ENCODE measurements at regions not wholly inside any gene's neighbourhood (a gene's known extent, or its start where the extent isn't known, plus 50 kb on each side); places are given as distances from the start of the nearest gene placed in this dataset.

- Mint-ChIP-seq H3K4me1 (ENCODE audit: low read depth) (no peaks in the 10 kb centered on the region), H3K36me3 (ENCODE audit: low read depth) (no peaks in the 10 kb centered on the region), H3K4me3 (no peak overlapping the region), H3K27me3 (no peaks in the 10 kb centered on the region), H3K27ac (no peak overlapping the region), H3K9me3 (no peaks in the 10 kb centered on the region)
- intact Hi-C loops (cut with micrococcal nuclease), result no loop called here
Measured at GRCh38 chr18:45480219-45481015, 134.9 kb upstream of the SLC14A2 start.

GRCh38 chr18:45481821-45482220 lies 133.5 kb upstream of the SLC14A2 start:
- intact Hi-C loops (cut with micrococcal nuclease), result no loop called here
- Mint-ChIP-seq H3K4me1 (ENCODE audit: low read depth) (no peaks in the 10 kb centered on the region), H3K27me3 (no peaks in the 10 kb centered on the region), H3K9me3 (no peaks in the 10 kb centered on the region), H3K36me3 (ENCODE audit: low read depth) (no peaks in the 10 kb centered on the region), H3K27ac (no peak overlapping the region), H3K4me3 (no peak overlapping the region)

DNA sequence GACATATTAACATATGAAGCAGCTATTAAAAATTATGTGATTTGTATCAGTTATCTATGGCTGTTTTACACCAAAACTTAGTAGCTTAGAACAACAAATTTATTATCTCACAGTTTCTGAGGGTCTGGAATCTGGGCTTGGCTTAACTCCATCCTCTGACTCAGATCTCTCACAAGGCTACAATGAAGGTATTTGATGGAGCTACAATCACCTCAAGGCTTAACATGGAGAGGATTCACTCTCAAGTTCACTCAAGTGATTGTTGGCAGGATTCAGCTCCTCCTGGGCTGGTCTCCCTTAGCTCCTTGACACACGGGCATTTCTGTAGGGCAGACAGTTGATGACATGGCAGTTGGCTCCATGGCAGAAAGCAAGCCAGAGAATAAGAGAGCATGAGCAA lies 133.0 kb upstream of the SLC14A2 start:
- H3K27ac Mint-ChIP-seq, result no peak overlapping the region
- H3K4me1 Mint-ChIP-seq (ENCODE audit: low read depth), result no peaks in the 10 kb centered on the region
- no peaks in the 10 kb centered on the region for H3K27me3 Mint-ChIP-seq
- no peaks in the 10 kb centered on the region for H3K36me3 Mint-ChIP-seq (ENCODE audit: low read depth)
- no peaks in the 10 kb centered on the region for H3K9me3 Mint-ChIP-seq
- H3K4me3 Mint-ChIP-seq, result no peak overlapping the region
- intact Hi-C loops (cut with micrococcal nuclease), result no loop called here

DNA sequence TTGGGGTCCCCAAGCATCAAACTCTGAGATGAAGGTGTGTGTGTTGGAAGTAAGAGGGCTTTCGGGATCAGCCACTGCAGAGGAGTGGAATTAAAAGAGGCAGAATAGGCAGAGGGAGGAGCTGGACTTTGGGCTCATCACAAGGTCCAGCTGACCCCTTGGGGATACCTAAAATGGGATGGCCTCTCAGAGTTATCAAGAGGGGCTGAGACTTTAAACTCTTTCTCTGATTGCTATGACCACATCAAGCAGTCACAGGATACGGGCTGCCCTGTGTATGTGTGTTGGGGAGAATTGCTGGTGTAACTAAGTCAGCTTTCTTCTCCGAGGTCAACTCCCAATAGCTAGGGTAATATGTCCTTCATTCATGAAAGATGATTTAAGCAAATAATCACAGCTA lies 127.7 kb upstream of the SLC14A2 start:
- Mint-ChIP-seq H3K36me3 (ENCODE audit: low read depth) (no peaks in the 10 kb centered on the region), H3K9me3 (no peaks in the 10 kb centered on the region), H3K4me1 (ENCODE audit: low read depth) (no peaks in the 10 kb centered on the region), H3K27ac (no peak overlapping the region), H3K27me3 (no peaks in the 10 kb centered on the region), H3K4me3 (no peak overlapping the region)
- intact Hi-C loops (cut with micrococcal nuclease), result no loop called here

DNA sequence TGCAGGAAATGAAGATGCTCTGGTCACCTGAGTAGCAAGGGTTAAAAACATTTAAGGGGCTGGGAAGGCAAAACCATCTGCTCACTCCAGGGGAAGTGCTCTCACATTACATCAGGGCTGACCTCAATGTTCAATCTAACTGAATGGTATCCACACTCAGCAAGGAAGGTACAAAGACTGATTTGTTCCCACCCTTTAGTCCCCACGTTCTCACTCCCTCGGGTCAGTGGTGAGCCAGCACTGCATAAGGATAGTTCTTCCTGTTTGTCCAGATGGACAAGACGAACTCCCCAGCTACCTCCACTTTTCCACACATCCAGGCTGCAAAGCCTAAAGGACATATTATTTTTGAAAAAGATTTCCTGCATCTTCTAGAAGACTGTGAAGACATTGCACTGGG lies 126.6 kb upstream of the SLC14A2 start:
- Mint-ChIP-seq H3K4me3 (no peak overlapping the region), H3K4me1 (ENCODE audit: low read depth) (no peaks in the 10 kb centered on the region), H3K27ac (no peak overlapping the region), H3K27me3 (no peaks in the 10 kb centered on the region), H3K9me3 (no peaks in the 10 kb centered on the region), H3K36me3 (ENCODE audit: low read depth) (no peaks in the 10 kb centered on the region)
- intact Hi-C loops (cut with micrococcal nuclease), result no loop called here

DNA sequence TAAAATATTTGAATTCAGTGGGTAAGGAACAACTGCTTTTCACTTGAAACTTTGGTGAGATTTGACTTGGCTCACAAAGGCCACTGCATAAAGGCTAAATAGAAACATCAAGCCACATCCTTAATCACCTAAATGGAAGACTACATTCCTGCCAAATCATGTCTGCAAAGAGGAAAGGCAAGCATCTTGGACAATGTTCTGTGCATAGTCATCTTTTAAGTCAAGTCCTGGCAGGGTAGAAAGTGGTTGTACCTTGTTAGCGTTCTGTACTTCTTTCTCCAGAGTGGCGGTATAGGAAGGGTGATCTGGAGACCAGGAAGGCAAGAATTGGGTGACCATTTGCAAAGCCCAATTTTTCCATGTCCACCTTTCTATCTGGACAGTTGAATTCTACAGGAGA lies 121.4 kb upstream of the SLC14A2 start:
- H3K4me3 Mint-ChIP-seq, result no peak overlapping the region
- intact Hi-C loops (cut with micrococcal nuclease), result no loop called here
- no peaks in the 10 kb centered on the region for H3K27me3 Mint-ChIP-seq
- no peaks in the 10 kb centered on the region for H3K9me3 Mint-ChIP-seq
- H3K36me3 Mint-ChIP-seq (ENCODE audit: low read depth), result no peaks in the 10 kb centered on the region
- H3K27ac Mint-ChIP-seq, result no peak overlapping the region
- no peaks in the 10 kb centered on the region for H3K4me1 Mint-ChIP-seq (ENCODE audit: low read depth)

DNA sequence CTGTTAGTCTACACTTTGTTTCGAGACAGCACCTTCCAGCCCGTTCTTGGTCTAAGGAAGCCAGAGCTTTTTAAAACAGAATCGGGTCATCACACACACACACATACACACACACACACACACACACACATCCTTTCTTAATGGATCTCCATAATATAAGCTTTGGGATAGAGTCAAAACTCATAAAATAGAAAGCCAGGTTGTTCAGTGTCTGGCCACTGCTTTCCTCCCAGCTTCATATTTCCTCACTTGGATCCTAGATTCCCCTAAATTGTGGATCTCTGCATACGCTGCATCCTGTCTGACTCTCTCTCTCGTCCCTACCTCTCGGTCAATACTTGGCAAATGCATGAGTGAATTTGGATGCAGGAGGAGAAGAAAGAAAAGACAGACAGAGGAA lies 120.5 kb upstream of the SLC14A2 start:
- Mint-ChIP-seq H3K4me3 (no peak overlapping the region), H3K27me3 (no peaks in the 10 kb centered on the region), H3K27ac (no peak overlapping the region), H3K9me3 (no peaks in the 10 kb centered on the region), H3K4me1 (ENCODE audit: low read depth) (no peaks in the 10 kb centered on the region), H3K36me3 (ENCODE audit: low read depth) (no peaks in the 10 kb centered on the region)
- intact Hi-C loops (cut with micrococcal nuclease), result no loop called here

DNA sequence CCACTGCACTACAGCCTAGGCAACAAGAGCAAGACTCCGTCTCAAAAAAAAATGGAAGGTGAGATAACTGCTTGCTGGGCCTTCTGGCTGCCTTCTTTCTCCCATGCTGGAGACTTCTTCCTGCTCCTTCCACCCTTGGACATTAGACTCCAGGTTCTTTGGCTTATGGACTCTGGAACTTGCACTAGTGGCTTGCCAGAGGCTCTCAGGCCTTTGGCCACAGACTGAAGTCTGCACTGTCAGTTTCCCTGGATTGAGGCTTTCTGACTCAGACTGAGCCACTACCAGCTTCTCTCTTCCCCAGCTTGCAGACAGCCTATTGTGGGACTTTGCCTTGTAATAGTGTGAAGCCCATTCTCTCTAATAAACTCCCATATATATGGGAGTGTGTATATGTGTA lies 118.5 kb upstream of the SLC14A2 start:
- no peaks in the 10 kb centered on the region for H3K4me1 Mint-ChIP-seq (ENCODE audit: low read depth)
- no peak overlapping the region for H3K4me3 Mint-ChIP-seq
- no peaks in the 10 kb centered on the region for H3K27me3 Mint-ChIP-seq
- no peaks in the 10 kb centered on the region for H3K9me3 Mint-ChIP-seq
- no peak overlapping the region for H3K27ac Mint-ChIP-seq
- no peaks in the 10 kb centered on the region for H3K36me3 Mint-ChIP-seq (ENCODE audit: low read depth)
- intact Hi-C loops (cut with micrococcal nuclease), result no loop called here

DNA sequence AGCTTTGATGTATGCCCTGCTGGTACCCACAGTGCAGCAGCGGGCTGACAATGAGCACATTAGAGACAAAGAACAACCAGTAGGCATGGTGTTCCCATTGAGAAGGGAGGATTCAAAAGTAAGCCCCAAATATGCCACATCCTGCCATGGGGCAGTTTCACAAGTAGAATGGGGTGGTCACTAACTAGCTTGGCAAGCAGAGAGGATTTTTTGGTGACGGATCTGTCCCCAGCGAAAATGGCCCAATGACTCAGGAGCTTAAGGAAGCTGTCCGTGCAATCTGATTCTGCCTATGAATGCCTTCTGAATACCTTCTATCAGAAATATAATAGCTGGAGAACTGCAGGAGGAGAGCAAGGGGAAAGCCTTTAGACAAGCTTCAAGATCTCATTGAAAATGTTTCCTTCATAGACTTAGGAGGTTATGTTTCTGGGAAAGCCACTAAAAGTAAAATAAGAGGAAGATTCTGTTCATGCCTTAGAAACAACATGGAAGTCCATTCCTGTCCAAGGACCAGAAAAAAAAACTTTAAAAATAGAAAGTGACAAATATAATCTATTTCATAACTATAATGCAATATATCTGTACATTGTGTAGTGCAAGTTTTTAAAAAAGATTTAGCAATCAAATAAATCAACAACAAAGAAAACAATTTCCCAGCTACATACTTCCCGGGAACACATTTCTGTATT lies 117.5 kb upstream of the SLC14A2 start:
- Mint-ChIP-seq H3K27me3 (no peaks in the 10 kb centered on the region), H3K4me3 (no peak overlapping the region), H3K27ac (no peak overlapping the region), H3K9me3 (no peaks in the 10 kb centered on the region), H3K36me3 (ENCODE audit: low read depth) (no peaks in the 10 kb centered on the region), H3K4me1 (ENCODE audit: low read depth) (no peaks in the 10 kb centered on the region)
- intact Hi-C loops (cut with micrococcal nuclease), result no loop called here

DNA sequence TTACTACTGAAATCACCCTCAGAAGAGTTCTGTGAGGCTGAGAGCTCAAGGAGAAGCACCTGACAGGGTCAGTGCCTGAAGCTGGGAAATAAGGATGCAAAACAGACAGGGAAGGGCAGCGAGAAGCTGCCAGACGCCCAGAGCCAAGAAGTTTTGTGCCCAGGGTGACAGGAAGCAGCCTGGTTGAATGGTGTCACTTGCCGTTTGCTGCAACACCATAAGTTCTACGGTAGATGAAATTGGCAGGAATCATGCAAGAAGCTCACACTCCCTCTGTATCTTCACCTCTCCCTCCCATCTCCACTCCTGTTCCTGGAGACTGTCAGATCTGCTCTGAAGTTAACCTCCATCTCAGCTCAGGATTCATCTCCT lies 117.0 kb upstream of the SLC14A2 start:
- H3K27ac Mint-ChIP-seq, result no peak overlapping the region
- H3K4me1 Mint-ChIP-seq (ENCODE audit: low read depth), result no peaks in the 10 kb centered on the region
- no peaks in the 10 kb centered on the region for H3K9me3 Mint-ChIP-seq
- intact Hi-C loops (cut with micrococcal nuclease), result no loop called here
- no peak overlapping the region for H3K4me3 Mint-ChIP-seq
- H3K36me3 Mint-ChIP-seq (ENCODE audit: low read depth), result no peaks in the 10 kb centered on the region
- H3K27me3 Mint-ChIP-seq, result no peaks in the 10 kb centered on the region

DNA sequence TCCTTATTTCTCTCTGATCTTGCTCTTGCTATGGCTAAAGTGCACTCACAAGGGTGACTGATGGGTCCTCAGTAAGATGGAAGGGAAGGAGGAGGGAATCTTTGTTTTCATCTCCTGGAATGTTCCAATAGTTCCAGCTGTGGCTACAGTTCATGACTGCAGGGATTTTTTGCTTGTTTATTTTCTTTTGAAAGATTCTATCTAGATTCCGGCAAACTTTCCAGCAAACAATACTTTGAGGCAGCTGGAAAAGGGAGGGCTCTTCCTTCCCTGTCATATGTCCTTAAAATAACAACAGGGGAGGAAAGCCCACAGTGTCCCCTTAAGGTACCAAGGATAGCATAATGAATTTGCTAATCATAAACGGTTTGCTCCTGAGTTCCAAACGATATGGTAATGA lies 111.3 kb upstream of the SLC14A2 start:
- H3K9me3 Mint-ChIP-seq, result no peaks in the 10 kb centered on the region
- H3K27me3 Mint-ChIP-seq, result no peaks in the 10 kb centered on the region
- no peaks in the 10 kb centered on the region for H3K36me3 Mint-ChIP-seq (ENCODE audit: low read depth)
- no peak overlapping the region for H3K27ac Mint-ChIP-seq
- H3K4me3 Mint-ChIP-seq, result no peak overlapping the region
- intact Hi-C loops (cut with micrococcal nuclease), result no loop called here
- no peaks in the 10 kb centered on the region for H3K4me1 Mint-ChIP-seq (ENCODE audit: low read depth)

DNA sequence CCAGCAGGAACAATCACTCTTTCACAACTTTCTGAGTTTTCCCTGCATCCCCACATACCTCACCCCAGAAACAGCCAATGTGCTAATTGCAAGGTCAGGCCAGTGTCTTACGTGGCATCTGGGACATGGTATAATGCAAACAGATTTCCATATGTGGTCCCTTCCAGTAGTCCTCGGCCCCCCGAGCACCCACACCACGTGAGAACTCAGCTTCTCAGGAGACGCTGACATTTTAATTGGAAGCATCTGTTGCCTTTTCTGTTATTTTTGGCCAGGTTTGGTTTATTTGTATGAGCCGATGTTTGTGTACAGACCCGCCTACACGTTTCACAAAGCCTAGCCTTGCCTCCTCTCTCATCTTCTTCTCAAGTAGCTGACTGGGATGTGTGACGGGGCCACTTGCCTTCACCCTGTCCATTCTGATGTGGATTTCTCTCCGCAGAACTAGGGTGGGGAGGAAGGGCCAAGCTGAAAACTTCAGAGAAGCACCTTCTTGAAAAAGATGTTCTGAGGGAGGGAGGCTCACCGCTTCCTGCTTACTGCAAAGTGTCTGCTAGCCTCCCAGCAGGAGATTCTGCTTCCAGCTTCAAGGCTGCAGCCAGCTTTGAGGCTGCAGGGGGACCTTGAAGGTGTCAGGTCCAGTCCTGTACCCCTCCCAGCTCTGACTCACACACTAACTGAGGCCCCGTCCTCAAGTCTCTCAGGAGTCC lies 109.6 kb upstream of the SLC14A2 start:
- no peak overlapping the region for H3K27ac Mint-ChIP-seq
- no peaks in the 10 kb centered on the region for H3K27me3 Mint-ChIP-seq
- H3K4me3 Mint-ChIP-seq, result no peak overlapping the region
- H3K4me1 Mint-ChIP-seq (ENCODE audit: low read depth), result no peaks in the 10 kb centered on the region
- no peaks in the 10 kb centered on the region for H3K36me3 Mint-ChIP-seq (ENCODE audit: low read depth)
- no peaks in the 10 kb centered on the region for H3K9me3 Mint-ChIP-seq
- intact Hi-C loops (cut with micrococcal nuclease), result no loop called here

GRCh38 chr18:45506951-45507350 lies 108.3 kb upstream of the SLC14A2 start:
- H3K27me3 Mint-ChIP-seq, result no peaks in the 10 kb centered on the region
- no peaks in the 10 kb centered on the region for H3K36me3 Mint-ChIP-seq (ENCODE audit: low read depth)
- H3K9me3 Mint-ChIP-seq, result no peaks in the 10 kb centered on the region
- intact Hi-C loops (cut with micrococcal nuclease), result no loop called here
- H3K27ac Mint-ChIP-seq, result no peak overlapping the region
- no peaks in the 10 kb centered on the region for H3K4me1 Mint-ChIP-seq (ENCODE audit: low read depth)
- H3K4me3 Mint-ChIP-seq, result no peak overlapping the region

GRCh38 chr18:45509535-45509934 lies 105.7 kb upstream of the SLC14A2 start:
- H3K27ac Mint-ChIP-seq, result no peak overlapping the region
- H3K4me1 Mint-ChIP-seq (ENCODE audit: low read depth), result no peaks in the 10 kb centered on the region
- H3K4me3 Mint-ChIP-seq, result no peak overlapping the region
- H3K27me3 Mint-ChIP-seq, result no peaks in the 10 kb centered on the region
- H3K9me3 Mint-ChIP-seq, result peaks cover 8% of the 10 kb centered on the region
- H3K36me3 Mint-ChIP-seq (ENCODE audit: low read depth), result no peaks in the 10 kb centered on the region
- intact Hi-C loops (cut with micrococcal nuclease), result no loop called here

Data from dendritic cell treated with granulocyte-macrophage colony-stimulating factor and Interleukin-4, amounts not matched to agents 40 ng/mL and 50 ng/mL, for 4 days (primary cell).